HEK293 (cell line): ENCODE measurements at regions not wholly inside any gene's neighbourhood (a gene's known extent, or its start where the extent isn't known, plus 50 kb on each side); places are given as distances from the start of the nearest gene placed in this dataset.

ENCODE experiments used
- CTCF ChIA-PET: fragments of 350-600 bp; formaldehyde crosslinking; extraction: SDS; loops from one replicate; lab custom pipeline; 2021; ENCODE audit warnings: antibody characterized with exemption; lab: Yijun Ruan, JAX
- POLR2A ChIA-PET: fragments of 300-600 bp; formaldehyde crosslinking; extraction: SDS; loops from one replicate; lab custom pipeline; 2020; ENCODE audit warnings: antibody characterized with exemption, inconsistent platforms; lab: Yijun Ruan, JAX
- H3K27ac ChIP-seq: fragments of 200-500 bp; sonication (Bioruptor generic); 2 replicates; pipeline ENCODE4 v1.5.1; 2014; ENCODE audit warnings: low read depth, low read length, control low read depth, inconsistent platforms; ENCODE audit errors: extremely low read depth
- H3K36me3 ChIP-seq, 2 experiments: fragments of 200-500 bp in 1 of 2; sonication (Bioruptor generic) in 1 of 2; 1 replicate in 1 of 2; 2 replicates in 1 of 2; pipeline ENCODE4 v1.5.1; 2014 to 2017; ENCODE audit warnings: inconsistent platforms in 2 of 2, low read length in 2 of 2; ENCODE audit not compliant: control insufficient read depth in 2 of 2, insufficient read depth in 1 of 2
- H3K4me1 ChIP-seq: fragments of 200-500 bp; sonication (Bioruptor generic); 2 replicates; pipeline ENCODE4 v1.5.1; 2014; ENCODE audit warnings: mild to moderate bottlenecking, low read length, inconsistent platforms; ENCODE audit not compliant: control insufficient read depth, insufficient read depth
- H3K4me3 ChIP-seq: 2 replicates; pipeline ENCODE4 v1.5.1; 2011; ENCODE audit warnings: low read depth, mild to moderate bottlenecking, control low read depth, low read length, moderate library complexity
- H3K9me3 ChIP-seq: fragments of 200-500 bp; sonication (Bioruptor generic); 2 replicates; pipeline ENCODE4 v1.5.1; 2014; ENCODE audit warnings: low read depth, low read length, inconsistent platforms; ENCODE audit not compliant: control insufficient read depth, insufficient read depth
- RBAK ChIP-seq: fragments of 450-650 bp; formaldehyde crosslinking; IDR thresholded peaks from 2 replicates; pipeline ENCODE4 v1.5.1; 2016; ENCODE audit warnings: missing biosample characterization, missing genetic modification characterization
- SCRT1 ChIP-seq: fragments of 450-650 bp; formaldehyde crosslinking; IDR thresholded peaks from 2 replicates; pipeline ENCODE4 v1.5.1; 2016; ENCODE audit warnings: missing biosample characterization, missing genetic modification characterization, borderline replicate concordance
- SP3 ChIP-seq: fragments of 450-650 bp; formaldehyde crosslinking; IDR thresholded peaks from 2 replicates; pipeline ENCODE4 v1.5.1; 2016; ENCODE audit warnings: missing biosample characterization, missing genetic modification characterization
- SP7 ChIP-seq: fragments of 450-650 bp; formaldehyde crosslinking; IDR thresholded peaks from 2 replicates; pipeline ENCODE4 v1.5.1; 2016; ENCODE audit warnings: missing biosample characterization, missing genetic modification characterization
- ZNF10 ChIP-seq: fragments of 450-650 bp; formaldehyde crosslinking; IDR thresholded peaks from 2 replicates; pipeline ENCODE4 v1.5.1; 2017; ENCODE audit warnings: missing biosample characterization, missing genetic modification characterization
- ZNF175 ChIP-seq: fragments of 450-650 bp; formaldehyde crosslinking; IDR thresholded peaks from 2 replicates; pipeline ENCODE4 v1.5.1; 2016; ENCODE audit warnings: missing biosample characterization, missing genetic modification characterization
- ZNF292 ChIP-seq: fragments of 450-650 bp; formaldehyde crosslinking; IDR thresholded peaks from 2 replicates; pipeline ENCODE4 v1.5.1; 2016; ENCODE audit warnings: low read depth, missing biosample characterization, missing genetic modification characterization, borderline replicate concordance
- ZNF366 ChIP-seq: fragments of 450-650 bp; formaldehyde crosslinking; conservative IDR thresholded peaks from 2 replicates; pipeline ENCODE4 v1.5.1; 2016; ENCODE audit warnings: missing biosample characterization, missing genetic modification characterization
- ZNF48 ChIP-seq: fragments of 450-650 bp; formaldehyde crosslinking; IDR thresholded peaks from 2 replicates; pipeline ENCODE4 v1.5.1; 2016; ENCODE audit warnings: missing biosample characterization, missing genetic modification characterization
- ZNF510 ChIP-seq: fragments of 450-650 bp; formaldehyde crosslinking; IDR thresholded peaks from 2 replicates; pipeline ENCODE4 v1.5.1; 2018; ENCODE audit warnings: mild to moderate bottlenecking, missing genetic modification characterization, missing biosample characterization; ENCODE audit not compliant: insufficient replicate concordance
- ZNF548 ChIP-seq: fragments of 450-650 bp; formaldehyde crosslinking; IDR thresholded peaks from 2 replicates; pipeline ENCODE4 v1.5.1; 2016; ENCODE audit warnings: missing biosample characterization, missing genetic modification characterization
- ZNF561 ChIP-seq: fragments of 450-650 bp; IDR thresholded peaks from 2 replicates; pipeline ENCODE4 v1.5.1; 2018; ENCODE audit warnings: missing biosample characterization, missing genetic modification characterization, borderline replicate concordance
- ZNF76 ChIP-seq: fragments of 450-650 bp; formaldehyde crosslinking; IDR thresholded peaks from 2 replicates; pipeline ENCODE4; 2016; ENCODE audit warnings: low read depth, missing biosample characterization, missing genetic modification characterization, borderline replicate concordance
- ZSCAN23 ChIP-seq: fragments of 450-650 bp; formaldehyde crosslinking; IDR thresholded peaks from 2 replicates; pipeline ENCODE4 v1.5.1; 2016; ENCODE audit warnings: missing biosample characterization, missing genetic modification characterization
- TF ChIP-seq, protein P1 (sequence below): fragments of 450-650 bp; formaldehyde crosslinking; IDR thresholded peaks from 2 replicates; pipeline ENCODE4 v1.5.1; 2017; ENCODE audit warnings: missing biosample characterization, missing genetic modification characterization
- TF ChIP-seq, protein P2 (sequence below): fragments of 450-650 bp; formaldehyde crosslinking; IDR thresholded peaks from 2 replicates; pipeline ENCODE4 v1.5.1; 2017; ENCODE audit warnings: missing biosample characterization, missing genetic modification characterization
- TF ChIP-seq, protein P3 (sequence below): fragments of 450-650 bp; IDR thresholded peaks from 2 replicates; pipeline ENCODE4 v1.5.1; 2018; ENCODE audit warnings: missing biosample characterization, missing genetic modification characterization
- TF ChIP-seq, protein P4 (sequence below): fragments of 450-650 bp; formaldehyde crosslinking; optimal IDR thresholded peaks from 2 replicates; pipeline ENCODE3; 2016; ENCODE audit warnings: missing biosample characterization, mild to moderate bottlenecking, missing genetic modification characterization

DNA sequence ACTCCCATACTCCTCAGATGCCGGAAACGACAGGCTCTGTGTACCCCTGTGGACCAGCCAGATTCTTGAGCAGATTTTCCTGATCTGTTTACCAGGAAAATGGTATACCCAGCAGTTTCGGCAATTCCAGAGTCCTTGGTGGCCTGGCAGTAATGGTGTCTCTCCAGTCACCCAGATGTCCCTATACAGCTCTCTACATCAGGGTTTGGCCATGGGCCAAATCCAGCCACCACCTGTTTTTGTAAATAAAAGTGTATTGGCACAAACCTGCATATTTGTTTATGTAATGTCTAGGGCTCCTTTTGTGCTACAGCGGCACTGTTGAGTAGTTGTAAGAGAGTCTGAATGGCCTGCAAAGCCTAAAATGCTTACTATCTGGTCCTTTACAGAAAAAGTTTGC lies 491.3 kb downstream of the RPS24 start:
- no peak for TF ChIP-seq ZNF292 (tag by site-specific recombination)
- TF ChIP-seq, protein P1, sequence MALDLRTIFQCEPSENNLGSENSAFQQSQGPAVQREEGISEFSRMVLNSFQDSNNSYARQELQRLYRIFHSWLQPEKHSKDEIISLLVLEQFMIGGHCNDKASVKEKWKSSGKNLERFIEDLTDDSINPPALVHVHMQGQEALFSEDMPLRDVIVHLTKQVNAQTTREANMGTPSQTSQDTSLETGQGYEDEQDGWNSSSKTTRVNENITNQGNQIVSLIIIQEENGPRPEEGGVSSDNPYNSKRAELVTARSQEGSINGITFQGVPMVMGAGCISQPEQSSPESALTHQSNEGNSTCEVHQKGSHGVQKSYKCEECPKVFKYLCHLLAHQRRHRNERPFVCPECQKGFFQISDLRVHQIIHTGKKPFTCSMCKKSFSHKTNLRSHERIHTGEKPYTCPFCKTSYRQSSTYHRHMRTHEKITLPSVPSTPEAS (tag by site-specific recombination) = no peak
- Histone ChIP-seq H3K4me1 (no peaks in the 10 kb centered on the region), H3K27ac (no peak overlapping the region), H3K9me3 (no peaks in the 10 kb centered on the region), H3K4me3 (no peak overlapping the region), H3K36me3 (no peaks in the 10 kb centered on the region)
- ChIA-PET POLR2A (no interaction called here), CTCF (interaction anchor here (0.9 to 1.1 kb wide), 2 partner anchors 478 to 670 kb away, joined by 3 read pairs; no protein-coding TSS in a partner anchor)

DNA sequence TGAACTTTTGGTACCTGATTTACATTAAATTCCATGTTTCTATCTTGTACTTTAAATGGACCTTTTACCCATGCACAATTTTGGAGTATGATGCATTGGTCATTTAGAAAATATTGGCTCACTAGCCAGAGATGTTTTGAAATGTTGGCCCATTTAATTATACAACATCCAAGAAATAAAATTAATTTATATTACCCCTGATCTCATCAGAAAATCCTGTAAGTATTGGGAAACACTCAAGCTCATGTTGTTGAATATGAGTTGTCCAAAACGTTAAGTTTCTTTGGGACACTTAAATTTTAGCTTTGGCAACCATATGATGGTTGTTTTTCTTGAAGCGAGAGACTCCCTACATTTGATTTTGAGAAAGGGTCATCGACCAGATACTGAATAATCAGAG lies 492.7 kb downstream of the RPS24 start:
- no peak for TF ChIP-seq ZNF48 (tag by site-specific recombination)
- no peak for TF ChIP-seq SP7
- TF ChIP-seq SP3 (tag by site-specific recombination) = no peak
- no peak for TF ChIP-seq SCRT1 (tag by site-specific recombination)
- no peak for TF ChIP-seq ZNF10 (tag by site-specific recombination)
- TF ChIP-seq RBAK (tag by site-specific recombination) = no peak
- no peak for TF ChIP-seq ZNF548 (tag by site-specific recombination)
- TF ChIP-seq ZNF175 (tag by site-specific recombination) = no peak
- TF ChIP-seq, protein P2, sequence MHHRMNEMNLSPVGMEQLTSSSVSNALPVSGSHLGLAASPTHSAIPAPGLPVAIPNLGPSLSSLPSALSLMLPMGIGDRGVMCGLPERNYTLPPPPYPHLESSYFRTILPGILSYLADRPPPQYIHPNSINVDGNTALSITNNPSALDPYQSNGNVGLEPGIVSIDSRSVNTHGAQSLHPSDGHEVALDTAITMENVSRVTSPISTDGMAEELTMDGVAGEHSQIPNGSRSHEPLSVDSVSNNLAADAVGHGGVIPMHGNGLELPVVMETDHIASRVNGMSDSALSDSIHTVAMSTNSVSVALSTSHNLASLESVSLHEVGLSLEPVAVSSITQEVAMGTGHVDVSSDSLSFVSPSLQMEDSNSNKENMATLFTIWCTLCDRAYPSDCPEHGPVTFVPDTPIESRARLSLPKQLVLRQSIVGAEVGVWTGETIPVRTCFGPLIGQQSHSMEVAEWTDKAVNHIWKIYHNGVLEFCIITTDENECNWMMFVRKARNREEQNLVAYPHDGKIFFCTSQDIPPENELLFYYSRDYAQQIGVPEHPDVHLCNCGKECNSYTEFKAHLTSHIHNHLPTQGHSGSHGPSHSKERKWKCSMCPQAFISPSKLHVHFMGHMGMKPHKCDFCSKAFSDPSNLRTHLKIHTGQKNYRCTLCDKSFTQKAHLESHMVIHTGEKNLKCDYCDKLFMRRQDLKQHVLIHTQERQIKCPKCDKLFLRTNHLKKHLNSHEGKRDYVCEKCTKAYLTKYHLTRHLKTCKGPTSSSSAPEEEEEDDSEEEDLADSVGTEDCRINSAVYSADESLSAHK = no peak
- no peak for TF ChIP-seq ZNF366 (tag by site-specific recombination)
- no peak for TF ChIP-seq ZNF510
- no peak for TF ChIP-seq ZSCAN23
- TF ChIP-seq, protein P3, sequence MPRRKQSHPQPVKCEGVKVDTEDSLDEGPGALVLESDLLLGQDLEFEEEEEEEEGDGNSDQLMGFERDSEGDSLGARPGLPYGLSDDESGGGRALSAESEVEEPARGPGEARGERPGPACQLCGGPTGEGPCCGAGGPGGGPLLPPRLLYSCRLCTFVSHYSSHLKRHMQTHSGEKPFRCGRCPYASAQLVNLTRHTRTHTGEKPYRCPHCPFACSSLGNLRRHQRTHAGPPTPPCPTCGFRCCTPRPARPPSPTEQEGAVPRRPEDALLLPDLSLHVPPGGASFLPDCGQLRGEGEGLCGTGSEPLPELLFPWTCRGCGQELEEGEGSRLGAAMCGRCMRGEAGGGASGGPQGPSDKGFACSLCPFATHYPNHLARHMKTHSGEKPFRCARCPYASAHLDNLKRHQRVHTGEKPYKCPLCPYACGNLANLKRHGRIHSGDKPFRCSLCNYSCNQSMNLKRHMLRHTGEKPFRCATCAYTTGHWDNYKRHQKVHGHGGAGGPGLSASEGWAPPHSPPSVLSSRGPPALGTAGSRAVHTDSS (tag by site-specific recombination) = no peak
- TF ChIP-seq ZNF76 (tag by site-specific recombination) = no peak
- TF ChIP-seq ZNF561 = no peak
- no peaks in the 10 kb centered on the region for H3K36me3 ChIP-seq
- ChIA-PET CTCF (no interaction called here), POLR2A (no interaction called here)
- H3K4me3 ChIP-seq = no peak overlapping the region
- no peak overlapping the region for H3K27ac ChIP-seq
- no peaks in the 10 kb centered on the region for H3K9me3 ChIP-seq
- H3K4me1 ChIP-seq = no peaks in the 10 kb centered on the region

DNA sequence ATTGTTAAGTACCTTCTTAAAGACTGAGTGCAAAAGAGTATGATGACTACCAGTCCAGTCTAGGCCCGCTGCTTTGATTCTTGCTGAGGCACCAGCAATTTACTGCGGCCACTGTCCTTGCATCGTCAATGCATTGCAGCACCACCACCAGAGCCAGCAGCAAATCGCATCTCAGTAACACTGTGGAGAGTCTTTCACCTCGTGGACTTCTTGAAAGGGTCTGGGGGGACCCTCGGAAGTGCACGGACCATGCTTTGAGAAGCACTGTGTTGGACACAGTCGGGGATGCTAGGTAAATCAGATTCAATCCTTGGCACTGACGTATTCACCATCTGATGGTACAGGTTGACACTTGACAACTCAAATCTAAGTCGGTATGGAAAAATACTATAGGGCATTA lies 493.6 kb downstream of the RPS24 start:
- Histone ChIP-seq H3K9me3 (no peaks in the 10 kb centered on the region), H3K36me3 (no peaks in the 10 kb centered on the region), H3K27ac (no peak overlapping the region), H3K4me1 (no peaks in the 10 kb centered on the region), H3K4me3 (no peak overlapping the region)
- TF ChIP-seq, protein P4, sequence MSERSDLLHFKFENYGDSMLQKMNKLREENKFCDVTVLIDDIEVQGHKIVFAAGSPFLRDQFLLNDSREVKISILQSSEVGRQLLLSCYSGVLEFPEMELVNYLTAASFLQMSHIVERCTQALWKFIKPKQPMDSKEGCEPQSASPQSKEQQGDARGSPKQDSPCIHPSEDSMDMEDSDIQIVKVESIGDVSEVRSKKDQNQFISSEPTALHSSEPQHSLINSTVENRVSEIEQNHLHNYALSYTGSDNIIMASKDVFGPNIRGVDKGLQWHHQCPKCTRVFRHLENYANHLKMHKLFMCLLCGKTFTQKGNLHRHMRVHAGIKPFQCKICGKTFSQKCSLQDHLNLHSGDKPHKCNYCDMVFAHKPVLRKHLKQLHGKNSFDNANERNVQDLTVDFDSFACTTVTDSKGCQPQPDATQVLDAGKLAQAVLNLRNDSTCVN (tag by site-specific recombination) = no peak
- ChIA-PET CTCF (no interaction called here), POLR2A (no interaction called here)
